SW 1271 (cell line): ENCODE measurements at regions not wholly inside any gene's neighbourhood (a gene's known extent, or its start where the extent isn't known, plus 50 kb on each side); places are given as distances from the start of the nearest gene placed in this dataset.

Experiments used
- DNase-seq, 2 experiments: peaks; one replicate each; lab custom pipeline; 2025; lab: John Stamatoyannopoulos, UW

- no peak for DNase-seq
Observed at GRCh38 chrX:129176710-129177109, 346.6 kb downstream of the SMARCA1 start.

GRCh38 chrX:129161108-129161507 is 362.2 kb downstream of the SMARCA1 start:
- DNase-seq = no peak

GRCh38 chrX:129158505-129158904 is 364.8 kb downstream of the SMARCA1 start:
- no peak for DNase-seq

GRCh38 chrX:129145840-129146272 is 377.4 kb downstream of the SMARCA1 start:
- DNase-seq = no peak

- no peak for DNase-seq
Observed at GRCh38 chrX:129145385-129145784, 377.9 kb downstream of the SMARCA1 start.

GRCh38 chrX:129144172-129145038 is 378.9 kb downstream of the SMARCA1 start:
- DNase-seq = no peak

- DNase-seq = no peak
Observed at GRCh38 chrX:129139837-129140598, 383.3 kb downstream of the SMARCA1 start.

- DNase-seq = no peak
Observed at GRCh38 chrX:129125122-129125914, 398.0 kb downstream of the SMARCA1 start.

GRCh38 chrX:129123795-129124194 is 399.5 kb downstream of the SMARCA1 start:
- no peak for DNase-seq

- DNase-seq = no peak
Observed at GRCh38 chrX:129116676-129117470, 406.4 kb downstream of the SMARCA1 start.

GRCh38 chrX:129115935-129116334 is 407.4 kb downstream of the SMARCA1 start:
- no peak for DNase-seq

- peak in 1 of 2 experiments; percentile 17 for DNase-seq
Observed at GRCh38 chrX:129115104-129115503, 408.2 kb downstream of the SMARCA1 start.

GRCh38 chrX:129111081-129111798 is 412.1 kb downstream of the SMARCA1 start:
- no peak for DNase-seq

- no peak for DNase-seq
Observed at GRCh38 chrX:129108936-129109335, 414.4 kb downstream of the SMARCA1 start.

- no peak for DNase-seq
Observed at GRCh38 chrX:129099207-129099606, 424.1 kb downstream of the SMARCA1 start.

GRCh38 chrX:129097668-129098067 is 425.6 kb downstream of the SMARCA1 start:
- no peak for DNase-seq

GRCh38 chrX:129093706-129094105 is 429.6 kb downstream of the SMARCA1 start:
- DNase-seq = no peak

- DNase-seq = no peak
Observed at GRCh38 chrX:129092757-129093156, 430.5 kb downstream of the SMARCA1 start.

- no peak for DNase-seq
Observed at GRCh38 chrX:129092242-129092641, 431.0 kb downstream of the SMARCA1 start.

- DNase-seq = no peak
Observed at GRCh38 chrX:129091097-129091496, 432.2 kb downstream of the SMARCA1 start.

GRCh38 chrX:129086802-129087201 is 436.5 kb downstream of the SMARCA1 start:
- DNase-seq = no peak
